ENCODE measurements at regions not wholly inside any gene's neighbourhood (a gene's known extent, or its start where the extent isn't known, plus 50 kb on each side); places are given as distances from the start of the nearest gene placed in this dataset.

DNA sequence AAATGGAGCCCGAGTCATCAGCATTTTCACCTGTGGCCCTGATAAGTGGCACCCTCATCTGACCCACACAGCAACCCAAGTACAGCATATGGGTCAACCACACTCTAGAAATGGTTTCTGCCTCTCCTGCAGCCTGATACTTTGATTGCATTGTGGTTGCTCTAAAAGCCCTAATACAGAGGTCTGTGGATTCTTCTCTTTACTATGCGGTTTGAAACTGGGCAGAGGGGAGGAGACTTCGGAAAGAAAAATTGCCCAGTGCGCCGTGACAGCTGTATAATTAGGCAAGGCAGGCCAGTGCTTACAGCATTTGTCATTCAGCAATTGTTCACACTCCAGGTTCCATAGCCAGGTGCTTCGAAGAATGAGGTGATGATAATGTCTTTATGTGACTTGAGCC lies 361.0 kb downstream of the NFIB start (continued):
- TF ChIP-seq, protein P1, sequence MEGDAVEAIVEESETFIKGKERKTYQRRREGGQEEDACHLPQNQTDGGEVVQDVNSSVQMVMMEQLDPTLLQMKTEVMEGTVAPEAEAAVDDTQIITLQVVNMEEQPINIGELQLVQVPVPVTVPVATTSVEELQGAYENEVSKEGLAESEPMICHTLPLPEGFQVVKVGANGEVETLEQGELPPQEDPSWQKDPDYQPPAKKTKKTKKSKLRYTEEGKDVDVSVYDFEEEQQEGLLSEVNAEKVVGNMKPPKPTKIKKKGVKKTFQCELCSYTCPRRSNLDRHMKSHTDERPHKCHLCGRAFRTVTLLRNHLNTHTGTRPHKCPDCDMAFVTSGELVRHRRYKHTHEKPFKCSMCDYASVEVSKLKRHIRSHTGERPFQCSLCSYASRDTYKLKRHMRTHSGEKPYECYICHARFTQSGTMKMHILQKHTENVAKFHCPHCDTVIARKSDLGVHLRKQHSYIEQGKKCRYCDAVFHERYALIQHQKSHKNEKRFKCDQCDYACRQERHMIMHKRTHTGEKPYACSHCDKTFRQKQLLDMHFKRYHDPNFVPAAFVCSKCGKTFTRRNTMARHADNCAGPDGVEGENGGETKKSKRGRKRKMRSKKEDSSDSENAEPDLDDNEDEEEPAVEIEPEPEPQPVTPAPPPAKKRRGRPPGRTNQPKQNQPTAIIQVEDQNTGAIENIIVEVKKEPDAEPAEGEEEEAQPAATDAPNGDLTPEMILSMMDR (conservative IDR thresholded peaks at IDR 0.05; ENCODE audit: low read depth in 2 of 2), result no peak

DNA sequence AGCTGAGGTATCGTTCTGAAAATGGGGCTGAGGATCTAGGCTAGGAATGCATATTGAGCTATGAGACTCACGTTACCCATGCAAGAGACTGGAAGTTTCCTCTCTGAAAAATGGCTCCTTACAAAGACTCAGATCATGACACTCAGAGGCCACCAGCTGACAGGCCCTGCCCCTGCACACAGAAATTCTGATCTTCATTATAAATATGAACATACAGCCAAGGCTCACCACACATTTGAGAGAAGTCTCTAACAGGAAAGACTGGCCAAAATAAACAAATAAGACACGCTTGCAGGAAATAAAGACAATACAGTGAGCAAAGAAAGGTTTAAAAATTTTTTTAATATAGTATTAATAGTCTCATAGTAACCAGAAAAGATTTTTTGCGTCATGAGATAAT lies 365.9 kb downstream of the NFIB start:
- Histone ChIP-seq H3K36me3 (ENCODE audit: insufficient read depth) (no peaks in the 10 kb centered on the region), H3K27me3 (ENCODE audit: insufficient read depth) (no peaks in the 10 kb centered on the region), H3K9me2 (ENCODE audit: insufficient read depth) (no peaks in the 10 kb centered on the region; the same call in 1 of the 2 replicates), H3K4me1 (ENCODE audit: insufficient read depth) (peaks cover 5% of the 10 kb centered on the region; the same call in 1 of the 2 replicates), H3K4me3 (no peak overlapping the region), H4K20me1 (replicated peaks; ENCODE audit: insufficient read depth) (no peaks in the 10 kb centered on the region), H3K27ac (ENCODE audit: low read depth) (no peak overlapping the region), H3K79me2 (replicated peaks; ENCODE audit: insufficient read depth) (no peaks in the 10 kb centered on the region), H3F3A (replicated peaks; ENCODE audit: low read depth) (no peaks in the 10 kb centered on the region), H3K4me2 (no peak overlapping the region), H2AFZ (no peak overlapping the region; the same call in 1 of the 2 replicates)
- H3K27ac Mint-ChIP-seq, result no peak overlapping the region
- no peak for ATAC-seq
- peaks cover 4% of the 10 kb centered on the region; the same call in 2 of the 3 replicates for H3K4me1 Mint-ChIP-seq
- H3K9me3 Mint-ChIP-seq, result no peaks in the 10 kb centered on the region
- DNase-seq (ENCODE audit: low spot score), result no peak
- H3K36me3 Mint-ChIP-seq (ENCODE audit: low read depth), result no peaks in the 10 kb centered on the region
- no peak overlapping the region for H3K4me3 Mint-ChIP-seq
- no peaks in the 10 kb centered on the region for H3K27me3 Mint-ChIP-seq (ENCODE audit: insufficient read depth, low read depth, poor library complexity)
- TF ChIP-seq EZH2phosphoT487 (IDR thresholded peaks at IDR 0.05; ENCODE audit: unreplicated experiment) (no peak), STAT1 (IDR thresholded peaks at IDR 0.05; ENCODE audit: unreplicated experiment) (no peak), POLR2AphosphoS5 (IDR thresholded peaks at IDR 0.05; ENCODE audit: low read depth) (no peak), JUNB (IDR thresholded peaks at IDR 0.05; ENCODE audit: unreplicated experiment) (no peak), ZNF114 (CRISPR knock-in tag; IDR thresholded peaks at IDR 0.05) (no peak), ZNF331 (CRISPR knock-in tag; IDR thresholded peaks at IDR 0.05; ENCODE audit: low read depth) (no peak), CREB1 (CRISPR knock-in tag; IDR thresholded peaks at IDR 0.05; ENCODE audit: low read depth) (no peak), EZH2 (IDR thresholded peaks at IDR 0.05; ENCODE audit: low read depth, unreplicated experiment) (no peak), NANOG (IDR thresholded peaks at IDR 0.05; ENCODE audit: borderline replicate concordance) (no peak)
- TF ChIP-seq, protein P2, sequence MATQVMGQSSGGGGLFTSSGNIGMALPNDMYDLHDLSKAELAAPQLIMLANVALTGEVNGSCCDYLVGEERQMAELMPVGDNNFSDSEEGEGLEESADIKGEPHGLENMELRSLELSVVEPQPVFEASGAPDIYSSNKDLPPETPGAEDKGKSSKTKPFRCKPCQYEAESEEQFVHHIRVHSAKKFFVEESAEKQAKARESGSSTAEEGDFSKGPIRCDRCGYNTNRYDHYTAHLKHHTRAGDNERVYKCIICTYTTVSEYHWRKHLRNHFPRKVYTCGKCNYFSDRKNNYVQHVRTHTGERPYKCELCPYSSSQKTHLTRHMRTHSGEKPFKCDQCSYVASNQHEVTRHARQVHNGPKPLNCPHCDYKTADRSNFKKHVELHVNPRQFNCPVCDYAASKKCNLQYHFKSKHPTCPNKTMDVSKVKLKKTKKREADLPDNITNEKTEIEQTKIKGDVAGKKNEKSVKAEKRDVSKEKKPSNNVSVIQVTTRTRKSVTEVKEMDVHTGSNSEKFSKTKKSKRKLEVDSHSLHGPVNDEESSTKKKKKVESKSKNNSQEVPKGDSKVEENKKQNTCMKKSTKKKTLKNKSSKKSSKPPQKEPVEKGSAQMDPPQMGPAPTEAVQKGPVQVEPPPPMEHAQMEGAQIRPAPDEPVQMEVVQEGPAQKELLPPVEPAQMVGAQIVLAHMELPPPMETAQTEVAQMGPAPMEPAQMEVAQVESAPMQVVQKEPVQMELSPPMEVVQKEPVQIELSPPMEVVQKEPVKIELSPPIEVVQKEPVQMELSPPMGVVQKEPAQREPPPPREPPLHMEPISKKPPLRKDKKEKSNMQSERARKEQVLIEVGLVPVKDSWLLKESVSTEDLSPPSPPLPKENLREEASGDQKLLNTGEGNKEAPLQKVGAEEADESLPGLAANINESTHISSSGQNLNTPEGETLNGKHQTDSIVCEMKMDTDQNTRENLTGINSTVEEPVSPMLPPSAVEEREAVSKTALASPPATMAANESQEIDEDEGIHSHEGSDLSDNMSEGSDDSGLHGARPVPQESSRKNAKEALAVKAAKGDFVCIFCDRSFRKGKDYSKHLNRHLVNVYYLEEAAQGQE (IDR thresholded peaks at IDR 0.05; ENCODE audit: unreplicated experiment), result no peak
- TF ChIP-seq, protein P3, sequence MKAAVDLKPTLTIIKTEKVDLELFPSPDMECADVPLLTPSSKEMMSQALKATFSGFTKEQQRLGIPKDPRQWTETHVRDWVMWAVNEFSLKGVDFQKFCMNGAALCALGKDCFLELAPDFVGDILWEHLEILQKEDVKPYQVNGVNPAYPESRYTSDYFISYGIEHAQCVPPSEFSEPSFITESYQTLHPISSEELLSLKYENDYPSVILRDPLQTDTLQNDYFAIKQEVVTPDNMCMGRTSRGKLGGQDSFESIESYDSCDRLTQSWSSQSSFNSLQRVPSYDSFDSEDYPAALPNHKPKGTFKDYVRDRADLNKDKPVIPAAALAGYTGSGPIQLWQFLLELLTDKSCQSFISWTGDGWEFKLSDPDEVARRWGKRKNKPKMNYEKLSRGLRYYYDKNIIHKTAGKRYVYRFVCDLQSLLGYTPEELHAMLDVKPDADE (IDR thresholded peaks at IDR 0.05), result no peak
- TF ChIP-seq, protein P1 (conservative IDR thresholded peaks at IDR 0.05; ENCODE audit: low read depth in 2 of 2), result no peak

All from GM23338 (cell line).